ENCODE measurements at regions not wholly inside any gene's neighbourhood (a gene's known extent, or its start where the extent isn't known, plus 50 kb on each side); places are given as distances from the start of the nearest gene placed in this dataset.

DNA sequence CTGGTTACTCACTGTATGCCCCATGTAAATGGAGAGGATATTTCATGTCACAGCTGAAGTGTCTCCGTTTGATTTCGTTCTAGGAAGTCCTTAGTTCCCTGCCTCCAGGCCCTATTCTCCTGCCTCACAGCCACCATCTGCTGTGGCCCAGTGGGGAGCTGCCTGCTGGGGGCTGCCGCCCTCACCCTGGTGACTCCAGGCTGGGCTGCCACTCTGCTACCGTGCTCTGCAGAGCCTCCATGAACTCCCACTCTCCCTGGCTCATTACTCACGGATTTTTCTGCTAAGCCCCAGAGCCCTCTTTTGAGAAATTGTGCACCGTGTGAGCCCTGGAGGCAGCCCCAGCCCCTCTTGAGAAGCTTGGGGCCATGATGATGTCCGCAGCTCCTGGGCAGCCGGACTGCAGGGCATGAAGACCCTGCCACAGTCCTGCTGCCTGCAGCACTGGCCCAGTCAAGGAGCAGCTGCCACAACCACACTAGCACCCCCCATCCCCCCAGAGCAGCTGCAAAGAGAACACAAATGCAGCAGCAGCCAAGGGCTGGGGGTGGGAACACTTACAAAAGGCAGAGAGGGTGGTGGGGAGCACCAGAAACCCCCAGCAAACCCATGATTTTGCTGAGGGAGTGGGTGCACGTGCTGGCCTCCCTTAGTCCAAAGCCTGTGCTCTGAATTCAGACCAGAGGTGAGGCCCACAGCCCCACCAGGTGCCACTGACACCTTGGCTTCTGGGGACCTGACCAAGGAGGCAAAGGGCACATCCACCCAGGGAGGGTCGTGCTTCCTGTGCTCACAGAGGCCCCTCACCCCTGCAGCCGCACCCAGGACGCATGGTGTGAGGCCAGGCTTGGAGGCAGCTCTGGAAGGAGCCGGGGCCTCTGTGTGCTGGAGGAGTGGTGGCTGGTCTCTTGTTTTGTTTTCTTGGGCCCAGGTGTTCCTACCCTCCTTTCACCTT, 270.2 kb upstream of the RAB6C start:
- no peak for FAIRE-seq

DNA sequence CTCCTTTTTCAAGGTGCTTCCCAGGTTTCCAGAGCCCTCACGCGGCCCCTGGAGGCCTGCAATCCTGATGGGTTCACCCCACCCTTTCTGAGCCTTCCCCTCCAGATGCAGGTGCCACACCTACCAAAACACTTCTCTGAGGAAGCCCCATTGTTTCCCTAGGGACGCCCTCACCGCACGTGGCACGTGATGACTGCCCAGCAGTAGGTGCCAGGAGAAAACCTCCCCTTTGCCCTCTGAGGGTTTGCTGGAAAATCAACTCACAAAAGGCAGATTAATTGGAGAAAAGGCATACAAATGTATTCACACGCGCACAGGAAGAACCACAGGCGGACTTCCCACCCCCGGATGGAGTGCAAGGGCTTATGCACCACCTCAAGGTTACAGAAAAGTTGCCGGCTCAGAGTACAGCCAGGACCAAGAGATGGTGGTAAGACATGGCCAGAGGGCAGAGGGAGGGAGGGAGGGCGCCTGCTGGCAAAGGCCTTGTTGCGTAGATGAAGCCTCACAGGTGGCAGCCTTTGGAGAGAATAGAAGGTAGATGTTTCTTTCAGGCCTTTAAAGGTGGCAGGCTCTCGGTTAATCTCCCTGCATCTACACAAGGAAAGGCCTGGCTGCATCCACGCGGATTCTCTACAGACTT, 269.4 kb upstream of the RAB6C start:
- no peak for FAIRE-seq

- no peak for FAIRE-seq
Measured at GRCh38 chr2:129710670-129711495, 268.6 kb upstream of the RAB6C start.

DNA sequence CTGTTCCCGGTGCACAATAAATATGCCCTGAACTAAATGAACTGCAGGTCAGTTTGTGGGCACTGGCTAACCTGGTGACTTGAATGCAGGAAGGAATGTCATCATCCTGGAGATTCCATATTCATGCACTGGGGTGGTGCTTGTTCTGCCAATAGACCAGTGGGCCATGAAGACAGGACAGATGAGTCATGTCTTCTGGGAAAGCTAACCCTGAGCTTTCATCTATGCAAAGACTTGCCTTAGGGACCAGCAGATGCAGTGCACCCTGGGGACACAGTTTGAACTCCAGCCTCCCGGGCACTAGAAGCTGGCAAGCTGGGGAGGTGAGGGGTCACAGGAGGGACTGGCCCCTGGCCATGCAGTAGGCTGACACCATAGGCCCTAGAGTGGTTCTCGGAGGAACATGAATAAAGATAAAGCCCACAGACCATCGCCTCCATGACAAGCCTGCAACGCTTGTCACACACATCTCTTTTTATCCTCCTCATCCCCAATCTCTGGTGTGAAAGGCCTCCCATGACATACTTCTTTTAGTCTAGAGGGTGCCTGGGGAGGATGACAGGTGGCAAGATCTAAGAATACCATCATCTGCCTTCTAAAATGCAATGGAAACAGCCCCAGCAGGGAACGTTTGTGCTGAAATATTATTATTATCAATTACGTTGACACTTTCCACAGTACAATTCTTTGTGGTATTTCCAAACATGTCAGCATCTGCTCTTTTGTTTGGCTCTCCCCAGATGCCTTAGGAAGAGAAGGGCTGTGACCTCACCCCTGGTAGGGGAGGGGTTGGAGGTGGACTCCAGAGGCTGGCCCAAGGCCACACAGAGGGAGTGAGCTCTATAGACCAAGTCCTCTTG, 267.4 kb upstream of the RAB6C start:
- no peak for FAIRE-seq

GRCh38 chr2:129712676-129712985, 266.8 kb upstream of the RAB6C start:
- no peak for FAIRE-seq

GRCh38 chr2:129713337-129713736, 266.1 kb upstream of the RAB6C start:
- FAIRE-seq = no peak

DNA sequence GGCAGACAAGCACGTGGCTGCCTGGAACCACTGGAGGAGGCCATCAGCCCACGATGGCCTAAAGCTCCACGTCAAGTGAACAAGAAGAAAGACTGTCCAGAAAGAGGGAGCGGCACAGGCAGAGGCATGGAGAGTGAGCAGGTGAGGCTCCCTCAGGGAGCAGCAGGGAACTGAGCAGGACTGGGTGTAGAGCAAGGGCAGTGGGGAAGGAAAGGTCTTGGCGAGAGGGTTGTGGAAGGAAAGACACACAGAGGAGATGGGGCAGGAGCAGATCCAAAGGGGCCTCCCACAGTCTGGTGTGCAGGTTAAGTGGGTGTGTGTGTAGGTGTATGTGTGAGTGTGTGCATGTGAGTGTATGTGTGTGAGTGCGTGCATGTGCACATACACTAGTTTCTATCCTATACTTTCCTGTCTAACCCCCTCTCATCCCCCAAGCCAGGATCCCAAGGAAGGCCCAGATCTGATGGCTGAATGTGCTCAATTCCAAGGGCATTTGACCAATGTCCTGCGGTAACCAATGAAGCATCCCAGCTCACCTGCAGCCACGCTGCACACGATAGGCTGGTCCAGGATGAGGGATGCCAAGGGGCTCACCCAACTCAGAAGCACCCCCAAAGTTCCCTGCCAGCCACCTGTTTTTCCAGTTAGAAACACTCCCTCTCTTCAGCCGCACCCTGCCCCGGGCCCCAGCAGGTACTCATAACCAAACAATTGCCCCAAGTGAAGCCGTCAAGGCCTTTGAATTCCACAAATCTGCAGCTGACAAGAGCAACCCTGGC, 262.5 kb upstream of the RAB6C start:
- no peak for FAIRE-seq

GRCh38 chr2:129717560-129718130, 261.8 kb upstream of the RAB6C start:
- FAIRE-seq = no peak

DNA sequence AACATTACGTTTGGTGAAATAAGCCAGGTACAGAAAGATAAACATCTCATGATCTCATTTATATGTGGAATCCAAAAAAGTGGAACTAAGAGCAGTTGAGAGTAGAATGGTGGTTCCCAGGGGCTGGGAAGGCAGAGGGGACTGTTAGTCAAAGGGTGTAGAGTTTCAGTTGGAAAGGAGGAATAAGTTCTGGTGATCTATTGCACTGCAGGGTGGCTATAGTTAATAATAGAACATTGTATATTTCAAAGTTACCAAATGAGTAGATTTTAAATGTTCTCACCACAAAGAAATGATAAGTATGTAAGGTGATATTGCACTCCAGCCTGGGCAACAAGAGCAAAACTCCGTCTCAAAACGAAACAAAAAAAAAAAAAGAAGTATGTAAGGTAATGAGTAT, 260.1 kb upstream of the RAB6C start:
- FAIRE-seq = no peak

GRCh38 chr2:129720360-129720759, 259.1 kb upstream of the RAB6C start:
- FAIRE-seq = no peak

DNA sequence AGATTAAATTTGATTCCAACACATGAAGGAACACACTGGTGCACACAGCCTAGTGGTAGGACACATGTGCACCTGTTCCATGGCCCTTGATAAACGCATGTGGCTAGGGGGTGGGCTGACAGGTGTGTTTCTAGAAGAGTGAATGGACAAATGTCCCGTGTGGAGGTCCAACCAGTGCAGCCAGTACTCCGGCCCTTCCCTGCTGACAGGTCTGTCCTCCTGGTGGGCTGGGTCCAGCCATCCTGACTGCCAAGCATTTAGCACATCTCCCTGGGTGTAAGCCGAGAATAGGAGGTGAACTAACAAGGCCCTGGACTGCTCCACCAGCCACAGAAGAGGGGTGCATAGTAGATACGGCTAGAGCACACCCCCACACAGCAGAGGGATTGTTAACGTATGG, 258.7 kb upstream of the RAB6C start:
- FAIRE-seq = no peak

DNA sequence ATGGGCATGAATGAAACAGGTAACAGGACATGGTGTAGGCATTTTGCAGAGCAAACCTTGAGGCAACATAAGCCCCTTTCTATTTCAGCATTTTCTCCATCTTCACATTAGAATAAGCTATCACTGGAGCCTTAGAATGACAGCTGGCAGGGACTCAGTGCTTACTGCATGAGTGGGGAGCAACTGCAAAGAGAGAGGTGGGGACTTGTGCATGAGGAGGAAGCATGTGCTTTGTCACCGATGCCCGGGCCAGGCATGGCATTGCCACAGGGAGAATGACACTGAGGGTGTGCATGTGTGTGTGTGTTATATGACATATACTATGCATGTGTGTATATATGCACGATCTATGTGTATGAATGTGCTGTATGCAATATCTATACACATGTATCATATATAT, 258.2 kb upstream of the RAB6C start:
- FAIRE-seq = no peak

DNA sequence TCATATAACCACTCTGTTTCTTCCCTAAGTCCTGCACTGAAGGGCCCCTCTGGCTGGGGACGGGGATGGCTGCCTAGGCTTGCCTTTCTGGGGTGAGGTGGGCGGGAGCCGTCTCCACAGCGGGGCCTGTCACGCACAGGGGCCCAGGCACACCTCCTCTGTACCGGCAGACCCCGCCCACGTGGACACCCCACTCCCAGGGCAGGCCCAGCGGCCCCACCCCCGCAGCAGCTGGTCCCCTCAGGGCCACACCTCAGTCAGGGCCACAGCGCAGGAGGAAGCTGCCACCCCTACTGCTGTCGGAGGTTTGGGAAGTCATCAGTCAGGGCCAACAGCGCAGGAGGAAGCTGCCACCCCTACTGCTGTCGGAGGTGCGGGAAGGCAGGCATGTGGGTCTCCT, 257.6 kb upstream of the RAB6C start:
- FAIRE-seq = no peak

DNA sequence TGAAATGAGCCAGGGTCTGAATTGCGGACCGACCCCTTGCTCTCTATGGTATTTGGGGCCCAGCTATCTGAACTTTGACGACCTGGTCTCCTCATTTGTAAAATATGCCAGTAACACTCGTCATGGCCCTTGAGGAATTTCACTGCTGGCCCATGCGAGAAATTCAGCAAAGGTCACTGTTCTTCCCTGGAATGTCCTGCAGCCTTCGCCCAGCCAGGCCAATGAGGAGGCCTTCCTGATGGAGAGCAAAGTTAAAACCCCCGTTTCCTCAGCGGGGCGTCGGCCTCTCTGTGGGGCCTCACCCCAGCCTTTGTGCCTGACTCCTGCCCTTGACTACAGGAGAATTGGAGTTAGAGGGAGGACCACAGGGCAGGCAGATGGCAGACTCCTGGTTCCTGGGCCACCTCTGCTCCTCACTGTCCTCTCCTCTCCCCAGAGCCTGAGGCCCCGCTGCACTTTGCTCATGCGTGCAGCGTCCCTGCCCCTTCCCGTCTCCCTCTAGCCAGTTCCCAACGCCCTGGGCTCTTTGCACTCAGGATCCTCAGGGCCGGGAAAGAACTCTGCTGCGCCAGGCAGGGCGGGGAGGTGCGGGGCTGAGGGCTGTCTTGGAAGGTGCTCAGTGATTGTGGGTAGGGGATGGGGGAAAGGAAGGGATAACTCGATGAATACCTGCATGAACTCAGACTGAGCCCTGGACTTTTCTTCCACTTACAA, 257.0 kb upstream of the RAB6C start:
- FAIRE-seq = no peak

GRCh38 chr2:129723277-129724020, 256.0 kb upstream of the RAB6C start:
- no peak for FAIRE-seq

GRCh38 chr2:129724021-129724757, 255.3 kb upstream of the RAB6C start:
- FAIRE-seq = no peak

GRCh38 chr2:129726216-129726615, 253.2 kb upstream of the RAB6C start:
- FAIRE-seq = no peak

GRCh38 chr2:129727286-129727685, 252.2 kb upstream of the RAB6C start:
- no peak for FAIRE-seq
